Left ventricle myocardium inferior (tissue), 1 donor: ENCODE measurements at regions not wholly inside any gene's neighbourhood (a gene's known extent, or its start where the extent isn't known, plus 50 kb on each side); places are given as distances from the start of the nearest gene placed in this dataset.

Experiments
- DNase-seq: peaks from one replicate; pipeline ENCODE4 v3.0.0-alpha.2; 2020
- H3K27ac ChIP-seq: fragments of 200-600 bp; replicated peaks from 2 replicates; pipeline ENCODE4 v1.8.0; 2021
- H3K27me3 ChIP-seq: fragments of 200-600 bp; 2 replicates; pipeline ENCODE4 v1.8.0; 2021; ENCODE audit warnings: low read depth
- H3K36me3 ChIP-seq: fragments of 200-600 bp; 2 replicates; pipeline ENCODE4 v1.8.0; 2021
- H3K4me1 ChIP-seq: fragments of 200-600 bp; 2 replicates; pipeline ENCODE4 v1.8.0; 2021
- H3K4me3 ChIP-seq: fragments of 200-600 bp; 2 replicates; pipeline ENCODE4 v1.8.0; 2021; ENCODE audit warnings: mild to moderate bottlenecking, moderate library complexity
- H3K9me3 ChIP-seq: fragments of 200-600 bp; replicated peaks from 2 replicates; pipeline ENCODE4 v1.8.0; 2021
- CTCF ChIP-seq: fragments of 200-600 bp; IDR thresholded peaks from 2 replicates; pipeline ENCODE4 v1.8.0; 2021; ENCODE audit warnings: antibody characterized with exemption, mild to moderate bottlenecking, borderline replicate concordance
- intact Hi-C: fragments of 100-400 bp; cut with micrococcal nuclease; formaldehyde crosslinking; loops from one replicate; pipeline ENCODE4 v1.11.0; 2022
- donor health status: DM: no; HTN: yes; CAD: no; lungs with severe emphysema.

GRCh38 chr18:76174451-76174850, 320.6 kb downstream of the ZNF516 start:
- intact Hi-C loops, result no loop called here
- peaks cover 3% of the 10 kb centered on the region for H3K27me3 ChIP-seq
- H3K27ac ChIP-seq, result no peak overlapping the region
- TF ChIP-seq CTCF, result no peak
- no peaks in the 10 kb centered on the region for H3K4me1 ChIP-seq
- H3K36me3 ChIP-seq, result no peaks in the 10 kb centered on the region
- no peaks in the 10 kb centered on the region for H3K9me3 ChIP-seq
- no peak overlapping the region for H3K4me3 ChIP-seq
- DNase-seq, result no peak

- Histone ChIP-seq H3K4me3 (no peak overlapping the region), H3K4me1 (no peaks in the 10 kb centered on the region), H3K27ac (no peak overlapping the region), H3K27me3 (peaks cover 15% of the 10 kb centered on the region), H3K36me3 (no peaks in the 10 kb centered on the region), H3K9me3 (no peaks in the 10 kb centered on the region)
- no peak for TF ChIP-seq CTCF
- no peak for DNase-seq
- intact Hi-C loops, result no loop called here
These were observed 325.3 kb downstream of the ZNF516 start for GRCh38 chr18:76169733-76170132.

GRCh38 chr18:76167845-76168621, 327.0 kb downstream of the ZNF516 start:
- Histone ChIP-seq H3K27ac (no peak overlapping the region), H3K36me3 (no peaks in the 10 kb centered on the region), H3K9me3 (no peaks in the 10 kb centered on the region), H3K4me3 (no peak overlapping the region), H3K4me1 (no peaks in the 10 kb centered on the region), H3K27me3 (peaks cover 15% of the 10 kb centered on the region)
- DNase-seq, result no peak
- no peak for TF ChIP-seq CTCF
- intact Hi-C loops, result no loop called here

GRCh38 chr18:76167410-76167809, 327.6 kb downstream of the ZNF516 start:
- TF ChIP-seq CTCF, result no peak
- Histone ChIP-seq H3K27ac (no peak overlapping the region), H3K36me3 (no peaks in the 10 kb centered on the region), H3K9me3 (no peaks in the 10 kb centered on the region), H3K4me3 (no peak overlapping the region), H3K4me1 (no peaks in the 10 kb centered on the region), H3K27me3 (peaks cover 15% of the 10 kb centered on the region)
- intact Hi-C loops, result no loop called here
- DNase-seq, result no peak

- no peak overlapping the region for H3K27ac ChIP-seq
- intact Hi-C loops, result no loop called here
These were observed 332.2 kb downstream of the ZNF516 start for GRCh38 chr18:76162886-76163285.

More at GRCh38 chr18:76162886-76163285, 332.2 kb downstream of the ZNF516 start:
- no peak for TF ChIP-seq CTCF
- DNase-seq, result no peak
- Histone ChIP-seq H3K4me1 (no peaks in the 10 kb centered on the region), H3K9me3 (no peaks in the 10 kb centered on the region), H3K36me3 (no peaks in the 10 kb centered on the region), H3K27me3 (peaks cover 9% of the 10 kb centered on the region), H3K4me3 (no peak overlapping the region)
